ENCODE measurements at regions not wholly inside any gene's neighbourhood (a gene's known extent, or its start where the extent isn't known, plus 50 kb on each side); places are given as distances from the start of the nearest gene placed in this dataset.
"Not testable (repeated sequence)": the region's sequence is repeated elsewhere in the genome, so short reads cannot be mapped to it uniquely, and the experiment has no call there.

DNA sequence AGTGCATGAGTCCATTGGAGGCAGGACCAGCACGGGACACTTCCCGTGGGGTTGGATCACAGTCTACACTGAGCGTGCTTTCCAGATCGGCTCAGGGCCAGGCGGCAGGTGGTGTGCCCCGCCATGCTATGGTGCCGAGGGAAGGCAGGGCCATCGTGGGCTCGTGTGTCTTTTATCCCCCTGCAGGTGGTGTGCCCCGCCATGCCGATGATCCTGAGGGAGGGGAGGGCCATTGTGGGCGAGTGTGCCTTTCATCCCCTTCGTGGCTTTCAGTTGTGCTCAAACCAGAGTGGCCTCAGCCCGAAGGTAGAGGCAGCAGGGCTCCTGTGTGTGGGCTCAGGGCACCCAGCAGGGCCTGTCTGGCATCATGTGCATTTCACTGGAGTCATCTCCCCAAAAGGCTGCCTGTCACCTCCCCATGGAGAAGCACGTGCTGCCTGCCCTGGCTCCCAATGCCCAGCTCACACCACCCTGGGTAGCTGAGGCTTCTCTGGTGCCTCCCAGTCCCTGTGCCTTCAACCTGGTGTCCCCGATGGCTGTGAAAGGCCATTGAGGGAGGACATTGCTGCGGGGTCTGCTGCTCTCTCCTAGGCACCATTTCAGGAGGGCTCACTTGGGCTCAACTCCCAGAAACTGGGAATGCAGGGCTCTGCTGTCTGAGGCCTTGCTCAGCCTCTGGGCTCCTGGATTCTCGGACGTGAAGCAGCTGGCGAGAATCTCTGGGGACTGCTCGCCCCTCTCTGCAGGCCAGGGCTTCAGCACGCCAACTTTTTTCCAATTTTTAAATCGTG is 207.6 kb downstream of the NPIPB11 start:
- H3K36me3 ChIP-seq = no peaks in the 10 kb centered on the region
- no peaks in the 10 kb centered on the region for H3K9me3 ChIP-seq
- H3K4me3 ChIP-seq = no peak overlapping the region
- no peak overlapping the region for H3K4me2 ChIP-seq
- H3K9ac ChIP-seq = no peak overlapping the region
- peaks cover under 1% of the 10 kb centered on the region for H3K4me1 ChIP-seq
- no peaks in the 10 kb centered on the region for H3K27me3 ChIP-seq
- H3K27ac ChIP-seq = no peak overlapping the region
- no peak for TF ChIP-seq Cebpa-rat (IDR thresholded peaks at IDR 0.05)
- no peaks in the 10 kb centered on the region for H4K20me1 ChIP-seq

GRCh38 chr16:29198231-29198630 is 208.3 kb downstream of the NPIPB11 start:
- TF ChIP-seq Cebpa-rat (IDR thresholded peaks at IDR 0.05) = no peak
- H3K27me3 ChIP-seq = no peaks in the 10 kb centered on the region
- H3K4me2 ChIP-seq = no peak overlapping the region
- H3K4me3 ChIP-seq = no peak overlapping the region
- no peak overlapping the region for H3K27ac ChIP-seq
- no peaks in the 10 kb centered on the region for H3K36me3 ChIP-seq
- peaks cover 8% of the 10 kb centered on the region for H3K4me1 ChIP-seq
- no peaks in the 10 kb centered on the region for H4K20me1 ChIP-seq
- no peaks in the 10 kb centered on the region for H3K9me3 ChIP-seq
- H3K9ac ChIP-seq = no peak overlapping the region

DNA sequence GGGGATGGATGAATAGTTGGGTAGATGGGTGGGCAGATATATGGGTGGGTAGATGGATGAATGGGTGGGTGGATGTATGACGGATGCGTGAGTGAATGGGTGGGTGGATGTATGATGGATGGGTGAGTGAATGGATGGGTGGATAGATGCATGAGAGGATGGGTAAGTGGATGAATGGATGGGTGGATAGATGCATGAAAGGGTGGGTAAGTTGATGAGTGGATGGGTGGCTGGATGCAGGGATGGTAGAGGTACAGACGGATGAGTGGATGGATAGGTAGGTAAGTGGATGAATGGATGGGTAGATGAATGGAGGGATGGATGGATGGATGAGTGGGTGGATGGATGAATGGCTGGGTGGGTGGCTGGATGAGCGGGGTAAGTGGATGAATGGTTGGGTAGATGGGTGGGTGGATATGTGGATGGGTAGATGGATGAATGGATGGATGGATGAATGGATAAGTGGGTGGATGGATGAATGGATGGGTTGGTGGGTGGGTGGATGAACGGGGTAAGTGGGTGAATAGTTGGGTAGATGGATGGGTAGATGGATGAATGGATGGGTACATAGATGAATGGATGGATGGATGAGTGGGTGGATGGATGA is 208.9 kb downstream of the NPIPB11 start:
- not testable (repeated sequence) for H3K9ac ChIP-seq, H3K27ac ChIP-seq, H3K27me3 ChIP-seq, H3K4me2 ChIP-seq, H3K36me3 ChIP-seq, H4K20me1 ChIP-seq, H3K9me3 ChIP-seq, H3K4me1 ChIP-seq, H3K4me3 ChIP-seq

GRCh38 chr16:29196746-29197145 is 209.8 kb downstream of the NPIPB11 start:
- not testable (repeated sequence) for H3K36me3 ChIP-seq, H4K20me1 ChIP-seq, H3K4me3 ChIP-seq, H3K4me1 ChIP-seq, H3K9me3 ChIP-seq, H3K27me3 ChIP-seq, H3K27ac ChIP-seq, H3K4me2 ChIP-seq, H3K9ac ChIP-seq

- H3K27ac ChIP-seq, H3K4me2 ChIP-seq: not testable (repeated sequence)
Observed at GRCh38 chr16:29195116-29195872, 210.4 kb downstream of the LAT start.

GRCh38 chr16:29194185-29194844 is 209.5 kb downstream of the LAT start:
- H3K27ac ChIP-seq, H3K4me3 ChIP-seq, H4K20me1 ChIP-seq, H3K36me3 ChIP-seq, H3K4me1 ChIP-seq, H3K9me3 ChIP-seq, H3K27me3 ChIP-seq, H3K9ac ChIP-seq, H3K4me2 ChIP-seq: not testable (repeated sequence)

More at GRCh38 chr16:29195116-29195872, 210.4 kb downstream of the LAT start:
- not testable (repeated sequence) for H3K9me3 ChIP-seq, H4K20me1 ChIP-seq, H3K9ac ChIP-seq, H3K4me1 ChIP-seq, H3K27me3 ChIP-seq, H3K36me3 ChIP-seq, H3K4me3 ChIP-seq

- H4K20me1 ChIP-seq, H3K4me1 ChIP-seq, H3K9ac ChIP-seq, H3K9me3 ChIP-seq, H3K36me3 ChIP-seq, H3K27ac ChIP-seq, H3K27me3 ChIP-seq, H3K4me3 ChIP-seq: not testable (repeated sequence)
- peak overlapping the region; percentile 7; the same call in 1 of the 2 replicates for H3K4me2 ChIP-seq
Observed at GRCh38 chr16:29193634-29194033, 208.8 kb downstream of the LAT start.

- H3K36me3 ChIP-seq, H3K9me3 ChIP-seq, H4K20me1 ChIP-seq, H3K27ac ChIP-seq, H3K27me3 ChIP-seq, H3K4me3 ChIP-seq, H3K4me1 ChIP-seq, H3K9ac ChIP-seq: not testable (repeated sequence)
- H3K4me2 ChIP-seq = peak overlapping the region; percentile 7; the same call in 1 of the 2 replicates
Observed at GRCh38 chr16:29193248-29193574, 208.4 kb downstream of the LAT start.

- H3K36me3 ChIP-seq = no peaks in the 10 kb centered on the region
- no peak for TF ChIP-seq Cebpa-rat (IDR thresholded peaks at IDR 0.05)
- no peak overlapping the region for H3K27ac ChIP-seq
- no peaks in the 10 kb centered on the region for H3K27me3 ChIP-seq
- H3K4me1 ChIP-seq = peaks cover 9% of the 10 kb centered on the region
- H3K9ac ChIP-seq = no peak overlapping the region
- H3K9me3 ChIP-seq = no peaks in the 10 kb centered on the region
- no peak overlapping the region for H3K4me3 ChIP-seq
- H3K4me2 ChIP-seq = no peak overlapping the region
- no peaks in the 10 kb centered on the region for H4K20me1 ChIP-seq
Observed at GRCh38 chr16:29192329-29193247, 207.7 kb downstream of the LAT start.

- H3K4me2 ChIP-seq, H3K27me3 ChIP-seq, H3K9ac ChIP-seq, H3K9me3 ChIP-seq, H3K27ac ChIP-seq, H4K20me1 ChIP-seq, H3K36me3 ChIP-seq, H3K4me1 ChIP-seq, H3K4me3 ChIP-seq: not testable (repeated sequence)
Observed at GRCh38 chr16:29191636-29192180, 206.9 kb downstream of the LAT start.

GRCh38 chr16:29190553-29191431 is 205.9 kb downstream of the LAT start:
- not testable (repeated sequence) for H3K27me3 ChIP-seq, H3K9me3 ChIP-seq, H3K27ac ChIP-seq, H3K4me1 ChIP-seq, H3K4me3 ChIP-seq, H3K4me2 ChIP-seq, H4K20me1 ChIP-seq, H3K9ac ChIP-seq, H3K36me3 ChIP-seq

DNA sequence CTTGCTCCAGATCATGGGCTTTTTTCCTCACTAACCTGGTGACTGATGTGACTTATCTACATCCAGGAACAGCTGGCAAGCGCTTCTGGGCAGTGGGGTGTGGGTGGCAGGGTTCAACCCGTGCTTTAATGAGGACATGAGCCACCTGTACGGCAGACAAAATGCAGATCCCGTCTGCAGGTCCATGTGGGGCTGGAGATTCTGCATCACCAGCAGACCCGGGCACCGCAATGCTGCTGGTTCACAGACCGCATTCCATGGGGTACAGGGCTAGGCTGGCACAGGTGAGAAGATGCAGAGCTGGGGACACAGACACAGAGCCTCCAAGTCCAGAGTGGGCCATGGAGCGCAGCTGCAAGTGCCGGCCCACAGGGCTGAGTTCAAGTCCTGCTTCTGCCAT is 204.0 kb downstream of the LAT start:
- not testable (repeated sequence) for H3K27ac ChIP-seq, H3K9ac ChIP-seq, H3K4me2 ChIP-seq, H3K27me3 ChIP-seq, H3K4me1 ChIP-seq, H3K9me3 ChIP-seq, H3K36me3 ChIP-seq, H4K20me1 ChIP-seq, H3K4me3 ChIP-seq
